Fibroblast of villous mesenchyme (primary cell): ENCODE measurements at regions not wholly inside any gene's neighbourhood (a gene's known extent, or its start where the extent isn't known, plus 50 kb on each side); places are given as distances from the start of the nearest gene placed in this dataset.

Source experiments
- DNase-seq: peaks from one replicate; pipeline ENCODE4 v3.0.0-alpha.2; 2010; ENCODE audit warnings: low read depth
- H3K4me3 ChIP-seq: 2 replicates; pipeline ENCODE4 v1.5.1; 2011; ENCODE audit warnings: low read depth, mild to moderate bottlenecking, low read length
- TF ChIP-seq, protein P1 (sequence below): IDR thresholded peaks from 2 replicates; pipeline ENCODE4 v1.5.1; 2012; ENCODE audit warnings: low read depth, mild to moderate bottlenecking, low read length; ENCODE audit not compliant: insufficient read depth

DNA sequence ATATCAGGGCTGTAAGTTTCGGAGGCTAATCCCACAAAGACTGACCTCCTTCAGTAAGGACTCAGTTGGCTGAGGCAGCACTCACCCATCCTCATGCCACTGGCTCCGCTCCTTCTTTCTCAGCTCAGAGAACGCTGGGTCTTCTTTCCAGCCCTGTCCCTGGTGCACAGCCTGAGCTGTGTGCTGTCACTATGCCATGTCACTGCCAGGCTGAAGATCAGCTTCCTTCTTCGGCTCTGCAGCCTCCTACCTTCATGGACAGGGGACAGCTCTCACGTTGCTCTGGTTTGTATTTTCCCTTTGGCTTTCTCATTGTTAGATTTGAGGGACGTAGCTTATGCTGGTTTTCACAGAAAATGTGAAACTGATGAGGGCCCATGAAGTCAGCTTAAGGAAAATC is 437.3 kb downstream of the GLRX3 start:
- TF ChIP-seq, protein P1, sequence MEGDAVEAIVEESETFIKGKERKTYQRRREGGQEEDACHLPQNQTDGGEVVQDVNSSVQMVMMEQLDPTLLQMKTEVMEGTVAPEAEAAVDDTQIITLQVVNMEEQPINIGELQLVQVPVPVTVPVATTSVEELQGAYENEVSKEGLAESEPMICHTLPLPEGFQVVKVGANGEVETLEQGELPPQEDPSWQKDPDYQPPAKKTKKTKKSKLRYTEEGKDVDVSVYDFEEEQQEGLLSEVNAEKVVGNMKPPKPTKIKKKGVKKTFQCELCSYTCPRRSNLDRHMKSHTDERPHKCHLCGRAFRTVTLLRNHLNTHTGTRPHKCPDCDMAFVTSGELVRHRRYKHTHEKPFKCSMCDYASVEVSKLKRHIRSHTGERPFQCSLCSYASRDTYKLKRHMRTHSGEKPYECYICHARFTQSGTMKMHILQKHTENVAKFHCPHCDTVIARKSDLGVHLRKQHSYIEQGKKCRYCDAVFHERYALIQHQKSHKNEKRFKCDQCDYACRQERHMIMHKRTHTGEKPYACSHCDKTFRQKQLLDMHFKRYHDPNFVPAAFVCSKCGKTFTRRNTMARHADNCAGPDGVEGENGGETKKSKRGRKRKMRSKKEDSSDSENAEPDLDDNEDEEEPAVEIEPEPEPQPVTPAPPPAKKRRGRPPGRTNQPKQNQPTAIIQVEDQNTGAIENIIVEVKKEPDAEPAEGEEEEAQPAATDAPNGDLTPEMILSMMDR: no peak
- H3K4me3 ChIP-seq: no peak overlapping the region
- no peak for DNase-seq

DNA sequence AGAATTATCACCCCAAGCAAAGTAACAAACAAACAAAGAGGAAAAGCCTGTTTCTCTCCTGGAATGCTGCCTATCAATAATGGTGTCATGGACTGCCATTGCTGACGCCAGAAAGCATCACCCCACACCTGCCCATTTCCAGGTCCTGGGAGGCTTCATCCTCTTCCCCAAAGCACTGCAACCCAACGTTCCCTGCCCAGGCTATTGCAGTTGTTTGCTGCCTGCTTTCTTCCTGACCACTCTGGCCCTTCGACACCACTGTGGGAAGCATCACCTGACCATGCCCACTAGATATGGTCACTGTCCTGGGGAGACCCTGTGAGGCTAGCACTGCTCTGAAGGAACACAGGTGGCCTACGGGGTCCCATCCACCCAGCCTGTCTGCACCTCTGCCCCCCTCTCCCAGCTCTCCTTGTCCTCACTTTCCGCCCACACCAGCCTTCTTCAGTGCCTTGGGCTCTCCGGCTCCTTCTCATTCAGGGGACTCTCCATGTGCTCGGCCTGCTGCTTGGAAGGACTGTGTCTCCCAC is 439.6 kb downstream of the GLRX3 start:
- no peak for DNase-seq
- TF ChIP-seq, protein P1: no peak
- H3K4me3 ChIP-seq: no peak overlapping the region

DNA sequence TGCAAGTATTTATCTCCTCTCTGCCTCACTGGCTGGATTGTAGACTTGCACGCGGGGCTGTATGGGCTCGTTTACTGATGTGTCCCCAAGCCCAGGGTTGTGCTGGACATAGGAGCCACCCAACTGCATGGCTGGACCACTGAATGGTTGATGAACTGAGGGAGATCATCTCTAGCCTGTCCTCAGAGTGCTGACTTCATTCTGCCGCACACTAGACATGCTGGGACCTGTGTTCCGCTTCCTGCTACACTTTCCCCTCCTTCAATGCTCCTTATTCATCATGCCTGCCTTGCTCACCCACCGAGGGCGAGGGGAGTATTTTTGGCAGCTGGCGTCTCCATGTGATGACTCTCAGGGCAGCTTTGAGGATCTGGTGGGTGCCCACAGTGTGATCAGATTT is 440.2 kb downstream of the GLRX3 start:
- TF ChIP-seq, protein P1: no peak
- no peak overlapping the region for H3K4me3 ChIP-seq
- no peak for DNase-seq

DNA sequence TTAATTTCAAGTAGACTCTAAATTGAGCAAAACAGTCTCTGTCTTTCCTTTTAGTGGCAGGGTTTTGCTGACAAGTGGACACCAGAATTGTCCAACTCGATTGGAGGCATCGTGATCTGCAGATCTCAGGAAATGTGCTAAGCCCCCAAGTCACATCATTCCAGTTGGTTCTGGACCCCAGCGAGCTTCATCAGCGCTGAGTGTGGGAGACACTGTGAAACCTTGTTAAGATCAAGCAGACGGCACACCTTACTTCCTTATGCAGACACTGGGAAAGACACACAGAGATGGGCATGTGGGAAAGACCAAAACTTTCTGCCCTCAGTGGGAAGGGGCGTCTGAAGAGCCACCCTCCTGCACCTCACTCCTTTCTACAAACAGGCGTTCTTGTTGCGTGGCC is 440.8 kb downstream of the GLRX3 start:
- DNase-seq: no peak
- TF ChIP-seq, protein P1: no peak
- H3K4me3 ChIP-seq: no peak overlapping the region

DNA sequence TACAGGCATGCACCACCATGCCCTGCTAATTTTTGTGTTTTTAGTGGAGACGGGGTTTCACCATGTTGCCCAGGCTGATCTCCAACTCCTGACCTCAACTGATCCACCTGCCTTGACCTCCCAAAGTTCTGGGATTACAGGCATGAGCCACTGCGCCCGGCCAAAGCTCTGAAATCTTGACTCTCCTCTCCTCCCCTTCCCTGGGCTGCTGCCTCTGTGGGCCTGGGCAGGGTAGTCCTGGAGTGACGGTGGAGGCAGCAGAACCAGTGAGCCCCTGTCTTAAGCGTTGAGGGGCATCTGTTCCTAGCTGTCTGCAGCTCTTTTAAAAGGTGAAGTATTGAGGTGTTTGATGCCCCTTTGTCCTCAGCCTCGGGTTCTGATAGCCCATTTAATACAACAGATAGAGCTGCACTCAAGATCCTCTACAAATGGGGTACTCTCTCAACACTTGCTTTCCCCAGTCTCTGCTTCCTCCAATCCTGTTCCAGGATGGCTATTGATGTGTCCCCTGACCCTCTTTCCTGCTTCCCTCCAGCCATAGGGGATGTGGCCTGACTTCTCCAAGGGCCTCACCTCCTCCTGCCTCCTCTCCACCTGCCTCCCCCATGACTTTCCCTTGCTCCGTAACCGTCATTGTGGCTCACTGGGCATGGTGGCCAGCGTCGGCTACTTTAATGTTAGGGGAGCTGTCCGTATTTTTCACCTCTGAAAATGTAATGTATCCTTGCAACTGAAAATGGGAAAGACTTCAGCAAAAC is 442.5 kb downstream of the GLRX3 start:
- TF ChIP-seq, protein P1: no peak
- DNase-seq: no peak
- H3K4me3 ChIP-seq: no peak overlapping the region

DNA sequence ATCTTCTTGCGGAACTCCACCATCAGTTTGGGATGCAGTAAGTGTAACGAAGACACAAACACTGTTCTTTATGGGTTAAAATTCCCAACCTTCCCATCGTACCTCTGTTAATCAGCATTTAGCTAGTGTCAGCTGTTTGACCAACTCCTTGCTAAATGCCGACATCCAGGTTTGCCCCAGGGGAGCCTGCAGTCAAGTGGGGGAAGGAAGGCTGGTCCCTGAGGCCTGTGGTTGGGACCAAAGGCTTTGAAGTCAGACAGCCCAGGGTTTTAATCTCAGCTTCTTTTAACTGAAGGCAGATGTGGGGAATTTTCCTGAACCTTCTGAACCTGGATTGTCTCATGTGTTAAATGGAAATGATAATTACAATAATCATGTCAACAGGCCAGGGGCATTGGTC is 443.7 kb downstream of the GLRX3 start:
- H3K4me3 ChIP-seq: no peak overlapping the region
- DNase-seq: no peak
- TF ChIP-seq, protein P1: no peak
